ENCODE measurements at regions not wholly inside any gene's neighbourhood (a gene's known extent, or its start where the extent isn't known, plus 50 kb on each side); places are given as distances from the start of the nearest gene placed in this dataset.

- H3K36me3 Mint-ChIP-seq (ENCODE audit: insufficient read depth), result no peaks in the 10 kb centered on the region
- H3K9me3 Mint-ChIP-seq (ENCODE audit: low read depth), result peaks cover 23% of the 10 kb centered on the region
- H3K4me1 Mint-ChIP-seq (ENCODE audit: low read depth), result no peaks in the 10 kb centered on the region
- DNase-seq (ENCODE audit: low spot score, unreplicated experiment), result no peak
- no peak overlapping the region for H3K4me3 Mint-ChIP-seq (ENCODE audit: low read depth)
- H3K27ac Mint-ChIP-seq, result no peak overlapping the region
- TF ChIP-seq CTCF (IDR thresholded peaks at IDR 0.05; ENCODE audit: unreplicated experiment), result no peak
- no peaks in the 10 kb centered on the region for H3K27me3 Mint-ChIP-seq
These were observed 184.0 kb upstream of the AFF2 start for GRCh38 chrX:148316446-148316845.

GRCh38 chrX:148322906-148323305 lies 177.5 kb upstream of the AFF2 start:
- Mint-ChIP-seq H3K4me1 (ENCODE audit: low read depth) (no peaks in the 10 kb centered on the region), H3K9me3 (ENCODE audit: low read depth) (peaks cover 19% of the 10 kb centered on the region), H3K27me3 (no peaks in the 10 kb centered on the region), H3K36me3 (ENCODE audit: insufficient read depth) (no peaks in the 10 kb centered on the region), H3K27ac (no peak overlapping the region), H3K4me3 (ENCODE audit: low read depth) (no peak overlapping the region)
- no peak for DNase-seq (ENCODE audit: low spot score, unreplicated experiment)
- no peak for TF ChIP-seq CTCF (IDR thresholded peaks at IDR 0.05; ENCODE audit: unreplicated experiment)

GRCh38 chrX:148333989-148334388 lies 166.4 kb upstream of the AFF2 start:
- H3K4me3 Mint-ChIP-seq (ENCODE audit: low read depth), result peak overlapping the region; percentile 27
- H3K27me3 Mint-ChIP-seq, result no peaks in the 10 kb centered on the region
- H3K4me1 Mint-ChIP-seq (ENCODE audit: low read depth), result no peaks in the 10 kb centered on the region
- H3K27ac Mint-ChIP-seq, result no peak overlapping the region
- H3K36me3 Mint-ChIP-seq (ENCODE audit: insufficient read depth), result peaks cover 1% of the 10 kb centered on the region
- no peak for DNase-seq (ENCODE audit: low spot score, unreplicated experiment)
- TF ChIP-seq CTCF (IDR thresholded peaks at IDR 0.05; ENCODE audit: unreplicated experiment), result no peak
- H3K9me3 Mint-ChIP-seq (ENCODE audit: low read depth), result peaks cover 38% of the 10 kb centered on the region

- Mint-ChIP-seq H3K9me3 (ENCODE audit: low read depth) (peaks cover 58% of the 10 kb centered on the region), H3K36me3 (ENCODE audit: insufficient read depth) (no peaks in the 10 kb centered on the region), H3K27ac (no peak overlapping the region), H3K4me1 (ENCODE audit: low read depth) (no peaks in the 10 kb centered on the region), H3K4me3 (ENCODE audit: low read depth) (no peak overlapping the region), H3K27me3 (no peaks in the 10 kb centered on the region)
- DNase-seq (ENCODE audit: low spot score, unreplicated experiment), result no peak
- TF ChIP-seq CTCF (IDR thresholded peaks at IDR 0.05; ENCODE audit: unreplicated experiment), result no peak
These were observed 162.5 kb upstream of the AFF2 start for GRCh38 chrX:148337873-148338272.

GRCh38 chrX:148354916-148355315 lies 145.5 kb upstream of the AFF2 start:
- no peak overlapping the region for H3K4me3 Mint-ChIP-seq (ENCODE audit: low read depth)
- TF ChIP-seq CTCF (IDR thresholded peaks at IDR 0.05; ENCODE audit: unreplicated experiment), result no peak

More at GRCh38 chrX:148354916-148355315, 145.5 kb upstream of the AFF2 start:
- Mint-ChIP-seq H3K27ac (no peak overlapping the region), H3K9me3 (ENCODE audit: low read depth) (peaks cover 28% of the 10 kb centered on the region), H3K36me3 (ENCODE audit: insufficient read depth) (peaks cover under 1% of the 10 kb centered on the region), H3K4me1 (ENCODE audit: low read depth) (no peaks in the 10 kb centered on the region), H3K27me3 (no peaks in the 10 kb centered on the region)
- DNase-seq (ENCODE audit: low spot score, unreplicated experiment), result no peak

All from progenitor cell of endocrine pancreas (in vitro differentiated cells).